Upper lobe of left lung (tissue), 6 donors: ENCODE measurements at regions not wholly inside any gene's neighbourhood (a gene's known extent, or its start where the extent isn't known, plus 50 kb on each side); places are given as distances from the start of the nearest gene placed in this dataset.

Source experiments
- ATAC-seq, 2 donors: fragments of 200-7000 bp; cut with Tn5 transposase; one replicate each; pipeline ENCODE4 v1.9.1; 2022; ENCODE audit warnings: mild to moderate bottlenecking in 2 of 2, moderate library complexity in 2 of 2; ENCODE audit not compliant: low FRiP score in 2 of 2
- DNase-seq, 2 donors: peaks; one replicate each; pipeline ENCODE4 v3.0.0-alpha.2; 2019 to 2020
- H3K27ac ChIP-seq, 4 donors: fragments of 200-600 bp; sonication (generic); one replicate each; pipeline ENCODE4 v1.5.1; 2016 to 2019
- H3K27me3 ChIP-seq, 4 donors: fragments of 200-600 bp; sonication (generic); one replicate each; pipeline ENCODE4 v1.5.1; 2017 to 2019
- H3K36me3 ChIP-seq, 4 donors: fragments of 200-600 bp; sonication (generic); one replicate each; pipeline ENCODE4 v1.5.1; 2016 to 2019
- H3K4me1 ChIP-seq, 4 donors: fragments of 200-600 bp; sonication (generic); one replicate each; pipeline ENCODE4 v1.5.1; 2018 to 2019
- H3K4me3 ChIP-seq, 4 donors: fragments of 200-600 bp; sonication (generic); one replicate each; pipeline ENCODE4 v1.5.1; 2017 to 2019; ENCODE audit warnings: mild to moderate bottlenecking in 2 of 4, moderate library complexity in 1 of 4
- H3K9me3 ChIP-seq, 4 donors: fragments of 200-600 bp; sonication (generic); one replicate each; pipeline ENCODE4 v1.5.1; 2018 to 2019
- CTCF ChIP-seq, 6 experiments: fragments of 450-650 bp in 4 of 6; fragments of 200-600 bp in 2 of 6; sonication (generic) in 2 of 6; IDR thresholded peaks; one replicate each; pipeline ENCODE4 v1.5.1; 2016 to 2019; ENCODE audit warnings: antibody characterized with exemption in 6 of 6
- EP300 ChIP-seq, 4 donors: sonication (generic); formaldehyde crosslinking; IDR thresholded peaks; one replicate each; pipeline ENCODE4 v1.5.1; 2017; ENCODE audit warnings: antibody characterized with exemption in 4 of 4, control low read depth in 2 of 4
- POLR2A ChIP-seq, 4 donors: fragments of 450-650 bp; IDR thresholded peaks; one replicate each; pipeline ENCODE4 v1.5.1; 2016 to 2017; ENCODE audit warnings: antibody characterized with exemption in 4 of 4, mild to moderate bottlenecking in 2 of 4
- POLR2AphosphoS5 ChIP-seq, 2 donors: sonication (generic); formaldehyde crosslinking; IDR thresholded peaks; one replicate each; pipeline ENCODE4 v1.5.1; 2017; ENCODE audit warnings: antibody characterized with exemption in 2 of 2
- WGBS, 2 donors: methylation state at CpG; one replicate each; pipeline ENCODE4 v1.1.5; 2017 to 2018; 5-methylcytosine and 5-hydroxymethylcytosine counted together
- donor health status: DM: no; HTN: no; CAD: no; lungs with moderate emphysema.
- donor health status: DM: no; HTN: yes; CAD: no; lungs with severe emphysema.

- H3K27ac ChIP-seq = no peak overlapping the region
- TF ChIP-seq EP300 (IDR thresholded peaks at IDR 0.05) (no peak), POLR2A (IDR thresholded peaks at IDR 0.05) (no peak), CTCF (IDR thresholded peaks at IDR 0.05) (no peak), POLR2AphosphoS5 (IDR thresholded peaks at IDR 0.05) (no peak)
- DNase-seq (no peak), ATAC-seq (no peak)
- no peaks in the 10 kb centered on the region for H3K36me3 ChIP-seq
- WGBS, 2 donors = 52 to 74% methylated on average over 2 of the region's 2 CpGs
- no peaks in the 10 kb centered on the region for H3K27me3 ChIP-seq
- H3K4me1 ChIP-seq = no peaks in the 10 kb centered on the region
- peaks cover 0 to 20% (median 10%) of the 10 kb centered on the region in 4 donors for H3K9me3 ChIP-seq
- H3K4me3 ChIP-seq = no peak overlapping the region
These were observed 350.5 kb upstream of the NETO1 start for GRCh38 chr18:73218293-73218692.

- ATAC-seq (no peak), DNase-seq (no peak)
- TF ChIP-seq CTCF (IDR thresholded peaks at IDR 0.05) (no peak), EP300 (IDR thresholded peaks at IDR 0.05) (no peak), POLR2AphosphoS5 (IDR thresholded peaks at IDR 0.05) (no peak), POLR2A (IDR thresholded peaks at IDR 0.05) (no peak)
- Histone ChIP-seq H3K27me3 (no peaks in the 10 kb centered on the region), H3K36me3 (no peaks in the 10 kb centered on the region), H3K4me3 (no peak overlapping the region), H3K27ac (no peak overlapping the region), H3K9me3 (peaks cover 0 to 11% (median 5%) of the 10 kb centered on the region in 4 donors), H3K4me1 (no peaks in the 10 kb centered on the region)
- 64 to 68% methylated on average over 7 of the region's 7 CpGs for WGBS, 2 donors
These were observed 347.2 kb upstream of the NETO1 start for GRCh38 chr18:73214970-73215369.

GRCh38 chr18:73212442-73212841, 344.7 kb upstream of the NETO1 start:
- ATAC-seq (no peak), DNase-seq (no peak)
- no peaks in the 10 kb centered on the region for H3K4me1 ChIP-seq
- no peaks in the 10 kb centered on the region for H3K9me3 ChIP-seq
- WGBS, 2 donors = 76 to 78% methylated on average over 4 of the region's 4 CpGs
- TF ChIP-seq CTCF (IDR thresholded peaks at IDR 0.05) = no peak
- no peak for TF ChIP-seq POLR2A (IDR thresholded peaks at IDR 0.05)
- TF ChIP-seq EP300 (IDR thresholded peaks at IDR 0.05) = no peak
- no peak for TF ChIP-seq POLR2AphosphoS5 (IDR thresholded peaks at IDR 0.05)
- H3K4me3 ChIP-seq = no peak overlapping the region
- H3K27me3 ChIP-seq = no peaks in the 10 kb centered on the region
- H3K36me3 ChIP-seq = no peaks in the 10 kb centered on the region
- H3K27ac ChIP-seq = no peak overlapping the region

GRCh38 chr18:73201940-73202339, 334.2 kb upstream of the NETO1 start:
- H3K9me3 ChIP-seq = no peaks in the 10 kb centered on the region
- no peak overlapping the region for H3K4me3 ChIP-seq
- no peaks in the 10 kb centered on the region for H3K36me3 ChIP-seq
- DNase-seq = no peak
- no peak for ATAC-seq
- TF ChIP-seq EP300 (IDR thresholded peaks at IDR 0.05) (no peak), CTCF (IDR thresholded peaks at IDR 0.05) (no peak), POLR2AphosphoS5 (IDR thresholded peaks at IDR 0.05) (no peak), POLR2A (IDR thresholded peaks at IDR 0.05) (no peak)
- no peaks in the 10 kb centered on the region for H3K27me3 ChIP-seq
- H3K27ac ChIP-seq = no peak overlapping the region
- no peaks in the 10 kb centered on the region for H3K4me1 ChIP-seq
- 83 to 88% methylated on average over 6 of the region's 6 CpGs for WGBS, 2 donors

- H3K36me3 ChIP-seq = no peaks in the 10 kb centered on the region
- ATAC-seq = no peak
- no peak for TF ChIP-seq CTCF (IDR thresholded peaks at IDR 0.05)
- no peak for TF ChIP-seq POLR2AphosphoS5 (IDR thresholded peaks at IDR 0.05)
- TF ChIP-seq EP300 (IDR thresholded peaks at IDR 0.05) = no peak
- no peak for TF ChIP-seq POLR2A (IDR thresholded peaks at IDR 0.05)
- DNase-seq = no peak
- no peaks in the 10 kb centered on the region for H3K27me3 ChIP-seq
- H3K4me1 ChIP-seq = no peaks in the 10 kb centered on the region
- WGBS, 2 donors = 48 to 62% methylated on average over 1 of the region's 1 CpG
- H3K9me3 ChIP-seq = no peaks in the 10 kb centered on the region
- no peak overlapping the region for H3K27ac ChIP-seq
- no peak overlapping the region for H3K4me3 ChIP-seq
These were observed 331.4 kb upstream of the NETO1 start for GRCh38 chr18:73199151-73199550.
